ENCODE measurements at regions not wholly inside any gene's neighbourhood (a gene's known extent, or its start where the extent isn't known, plus 50 kb on each side); places are given as distances from the start of the nearest gene placed in this dataset.
A peak's percentile ranks its signal among the peaks of the same experiment; 100 is the strongest.

- DNase-seq (ENCODE audit: low read depth): no peak
- in situ Hi-C loops (cut with HindIII; ENCODE audit: low pct_unique_long_range_greater_than_20kb, low sequenced_read_pairs): no loop called here
Observed at GRCh38 chr15:87805117-87805820, 451.3 kb downstream of the NTRK3 start.

GRCh38 chr15:87804451-87804850 lies 452.1 kb downstream of the NTRK3 start:
- in situ Hi-C loops (cut with HindIII; ENCODE audit: low pct_unique_long_range_greater_than_20kb, low sequenced_read_pairs): no loop called here
- no peak for DNase-seq (ENCODE audit: low read depth)

GRCh38 chr15:87799838-87800237 lies 456.7 kb downstream of the NTRK3 start:
- in situ Hi-C loops (cut with HindIII; ENCODE audit: low pct_unique_long_range_greater_than_20kb, low sequenced_read_pairs): no loop called here
- no peak for DNase-seq (ENCODE audit: low read depth)

- in situ Hi-C loops (cut with HindIII; ENCODE audit: low pct_unique_long_range_greater_than_20kb, low sequenced_read_pairs): no loop called here
- no peak for DNase-seq (ENCODE audit: low read depth)
Observed at GRCh38 chr15:87799428-87799827, 457.1 kb downstream of the NTRK3 start.

- in situ Hi-C loops (cut with HindIII; ENCODE audit: low pct_unique_long_range_greater_than_20kb, low sequenced_read_pairs): no loop called here
- no peak for DNase-seq (ENCODE audit: low read depth)
Observed at GRCh38 chr15:87793725-87794124, 462.8 kb downstream of the NTRK3 start.

GRCh38 chr15:87792250-87793040 lies 464.1 kb downstream of the NTRK3 start:
- no peak for DNase-seq (ENCODE audit: low read depth)
- in situ Hi-C loops (cut with HindIII; ENCODE audit: low pct_unique_long_range_greater_than_20kb, low sequenced_read_pairs): no loop called here

GRCh38 chr15:87781959-87782625 lies 474.4 kb downstream of the NTRK3 start:
- in situ Hi-C loops (cut with HindIII; ENCODE audit: low pct_unique_long_range_greater_than_20kb, low sequenced_read_pairs): no loop called here
- no peak for DNase-seq (ENCODE audit: low read depth)

- DNase-seq (ENCODE audit: low read depth): no peak
- in situ Hi-C loops (cut with HindIII; ENCODE audit: low pct_unique_long_range_greater_than_20kb, low sequenced_read_pairs): no loop called here
Observed at GRCh38 chr15:87779746-87780145, 476.8 kb downstream of the NTRK3 start.

GRCh38 chr15:87778358-87778757 lies 478.2 kb downstream of the NTRK3 start:
- in situ Hi-C loops (cut with HindIII; ENCODE audit: low pct_unique_long_range_greater_than_20kb, low sequenced_read_pairs): no loop called here
- DNase-seq (ENCODE audit: low read depth): no peak

GRCh38 chr15:87777054-87777561 lies 479.4 kb downstream of the NTRK3 start:
- DNase-seq (ENCODE audit: low read depth): peak; percentile 81
- in situ Hi-C loops (cut with HindIII; ENCODE audit: low pct_unique_long_range_greater_than_20kb, low sequenced_read_pairs): no loop called here

GRCh38 chr15:87767516-87767915 lies 489.0 kb downstream of the NTRK3 start:
- in situ Hi-C loops (cut with HindIII; ENCODE audit: low pct_unique_long_range_greater_than_20kb, low sequenced_read_pairs): no loop called here

GRCh38 chr15:87764461-87765240 lies 491.9 kb downstream of the NTRK3 start:
- no peak for DNase-seq (ENCODE audit: low read depth)
- in situ Hi-C loops (cut with HindIII; ENCODE audit: low pct_unique_long_range_greater_than_20kb, low sequenced_read_pairs): no loop called here

More at GRCh38 chr15:87767516-87767915, 489.0 kb downstream of the NTRK3 start:
- no peak for DNase-seq (ENCODE audit: low read depth)

GRCh38 chr15:87763837-87764236 lies 492.7 kb downstream of the NTRK3 start:
- in situ Hi-C loops (cut with HindIII; ENCODE audit: low pct_unique_long_range_greater_than_20kb, low sequenced_read_pairs): no loop called here
- no peak for DNase-seq (ENCODE audit: low read depth)

- in situ Hi-C loops (cut with HindIII; ENCODE audit: low pct_unique_long_range_greater_than_20kb, low sequenced_read_pairs): no loop called here
- no peak for DNase-seq (ENCODE audit: low read depth)
Observed at GRCh38 chr15:87761736-87762509, 494.6 kb downstream of the NTRK3 start.

GRCh38 chr15:87760547-87761314 lies 495.8 kb downstream of the NTRK3 start:
- in situ Hi-C loops (cut with HindIII; ENCODE audit: low pct_unique_long_range_greater_than_20kb, low sequenced_read_pairs): no loop called here
- DNase-seq (ENCODE audit: low read depth): no peak

GRCh38 chr15:87758794-87759418 lies 497.6 kb downstream of the NTRK3 start:
- in situ Hi-C loops (cut with HindIII; ENCODE audit: low pct_unique_long_range_greater_than_20kb, low sequenced_read_pairs): no loop called here
- no peak for DNase-seq (ENCODE audit: low read depth)

- in situ Hi-C loops (cut with HindIII; ENCODE audit: low pct_unique_long_range_greater_than_20kb, low sequenced_read_pairs): no loop called here
- no peak for DNase-seq (ENCODE audit: low read depth)
Observed at GRCh38 chr15:87757084-87757483, 499.5 kb downstream of the NTRK3 start.

Data from Caki2 (cell line).